ENCODE measurements at regions not wholly inside any gene's neighbourhood (a gene's known extent, or its start where the extent isn't known, plus 50 kb on each side); places are given as distances from the start of the nearest gene placed in this dataset.

- TF ChIP-seq CTCF (IDR thresholded peaks at IDR 0.05) (no peak), ZFX (IDR thresholded peaks at IDR 0.05; ENCODE audit: borderline replicate concordance) (no peak)
Observed at GRCh38 chr10:7036951-7037350, 373.9 kb downstream of the SFMBT2 start.
